NOMO-1 treated with dmso at 0.1 percent for 144 hours (cell line): ENCODE measurements at regions not wholly inside any gene's neighbourhood (a gene's known extent, or its start where the extent isn't known, plus 50 kb on each side); places are given as distances from the start of the nearest gene placed in this dataset.

Experiments
- DNase-seq: peaks from one replicate; lab custom pipeline; 2025; ENCODE audit not compliant: unreplicated experiment; lab: John Stamatoyannopoulos, UW

- no peak for DNase-seq
Measured at GRCh38 chr9:75833778-75834177, 56.7 kb upstream of the PCSK5 start.

- no peak for DNase-seq
Measured at GRCh38 chr9:75834878-75835277, 55.6 kb upstream of the PCSK5 start.
